ENCODE measurements at regions not wholly inside any gene's neighbourhood (a gene's known extent, or its start where the extent isn't known, plus 50 kb on each side); places are given as distances from the start of the nearest gene placed in this dataset.

- Histone ChIP-seq H3K9me3 (ENCODE audit: control insufficient read depth in 1 of 2, insufficient read depth in 1 of 2, low read length in 2 of 2) (no peaks in the 10 kb centered on the region), H3K4me1 (ENCODE audit: insufficient read depth, low read length) (no peaks in the 10 kb centered on the region), H3K36me3 (ENCODE audit: insufficient read depth, low read length) (no peaks in the 10 kb centered on the region), H3K4me3 (ENCODE audit: low read length) (no peak overlapping the region), H3K27me3 (ENCODE audit: control insufficient read depth in 1 of 2, insufficient read depth in 2 of 2, low read length in 2 of 2) (no peaks in the 10 kb centered on the region), H3K27ac (ENCODE audit: low read depth in 1 of 2, low read length in 2 of 2) (no peak overlapping the region)
- Mint-ChIP-seq H3K4me1 (ENCODE audit: low read depth) (no peaks in the 10 kb centered on the region), H3K9me3 (no peaks in the 10 kb centered on the region), H3K27me3 (no peaks in the 10 kb centered on the region), H3K27ac (no peak overlapping the region), H3K4me3 (no peak overlapping the region), H3K36me3 (ENCODE audit: low read depth) (no peaks in the 10 kb centered on the region)
- intact Hi-C loops (cut with DNase I, micrococcal nuclease), result no loop called here
- ATAC-seq (ENCODE audit: poor library complexity), result no peak
- no peak for DNase-seq
- no peak for TF ChIP-seq CTCF (IDR thresholded peaks at IDR 0.05)
- CTCF ChIA-PET, result no interaction called here
- POLR2A ChIA-PET, result no interaction called here
Measured at GRCh38 chr1:87794788-87795614, 466.3 kb downstream of the LMO4 start.

- no peak for DNase-seq
- H3K36me3 Mint-ChIP-seq (ENCODE audit: low read depth), result no peaks in the 10 kb centered on the region
- no peak overlapping the region for H3K4me3 Mint-ChIP-seq
- H3K4me1 Mint-ChIP-seq (ENCODE audit: low read depth), result no peaks in the 10 kb centered on the region
- no peaks in the 10 kb centered on the region for H3K27me3 ChIP-seq (ENCODE audit: control insufficient read depth in 1 of 2, insufficient read depth in 2 of 2, low read length in 2 of 2)
- no peak overlapping the region for H3K27ac Mint-ChIP-seq
- H3K36me3 ChIP-seq (ENCODE audit: insufficient read depth, low read length), result no peaks in the 10 kb centered on the region
- POLR2A ChIA-PET, result no interaction called here
- TF ChIP-seq CTCF (IDR thresholded peaks at IDR 0.05), result no peak
- no peaks in the 10 kb centered on the region for H3K27me3 Mint-ChIP-seq
- intact Hi-C loops (cut with DNase I, micrococcal nuclease), result no loop called here
- no peak overlapping the region for H3K4me3 ChIP-seq (ENCODE audit: low read length)
- CTCF ChIA-PET, result interaction anchor here (0.7 kb wide), 1 partner anchor 138 kb away, joined by 4 read pairs; no protein-coding TSS in a partner anchor
- no peaks in the 10 kb centered on the region for H3K9me3 Mint-ChIP-seq
- no peak for ATAC-seq (ENCODE audit: poor library complexity)
- no peak overlapping the region for H3K27ac ChIP-seq (ENCODE audit: low read depth in 1 of 2, low read length in 2 of 2)
- no peaks in the 10 kb centered on the region for H3K4me1 ChIP-seq (ENCODE audit: insufficient read depth, low read length)
- H3K9me3 ChIP-seq (ENCODE audit: control insufficient read depth in 1 of 2, insufficient read depth in 1 of 2, low read length in 2 of 2), result no peaks in the 10 kb centered on the region
Measured at GRCh38 chr1:87795615-87796337, 467.1 kb downstream of the LMO4 start.

GRCh38 chr1:87796471-87796901, 467.8 kb downstream of the LMO4 start:
- Mint-ChIP-seq H3K36me3 (ENCODE audit: low read depth) (no peaks in the 10 kb centered on the region), H3K4me1 (ENCODE audit: low read depth) (no peaks in the 10 kb centered on the region), H3K9me3 (no peaks in the 10 kb centered on the region), H3K27ac (no peak overlapping the region), H3K27me3 (no peaks in the 10 kb centered on the region), H3K4me3 (no peak overlapping the region)
- TF ChIP-seq CTCF (IDR thresholded peaks at IDR 0.05), result no peak
- Histone ChIP-seq H3K27ac (ENCODE audit: low read depth in 1 of 2, low read length in 2 of 2) (no peak overlapping the region), H3K36me3 (ENCODE audit: insufficient read depth, low read length) (no peaks in the 10 kb centered on the region), H3K9me3 (ENCODE audit: control insufficient read depth in 1 of 2, insufficient read depth in 1 of 2, low read length in 2 of 2) (no peaks in the 10 kb centered on the region), H3K4me3 (ENCODE audit: low read length) (no peak overlapping the region), H3K4me1 (ENCODE audit: insufficient read depth, low read length) (no peaks in the 10 kb centered on the region), H3K27me3 (ENCODE audit: control insufficient read depth in 1 of 2, insufficient read depth in 2 of 2, low read length in 2 of 2) (no peaks in the 10 kb centered on the region)
- ChIA-PET CTCF (interaction anchor here (0.7 kb wide), 1 partner anchor 138 kb away, joined by 4 read pairs; no protein-coding TSS in a partner anchor), POLR2A (no interaction called here)
- intact Hi-C loops (cut with DNase I, micrococcal nuclease), result no loop called here
- DNase-seq, result no peak
- ATAC-seq (ENCODE audit: poor library complexity), result no peak

All from CD4-positive, alpha-beta T cell (primary cell).